ENCODE measurements at regions not wholly inside any gene's neighbourhood (a gene's known extent, or its start where the extent isn't known, plus 50 kb on each side); places are given as distances from the start of the nearest gene placed in this dataset.
"Not testable (repeated sequence)": the region's sequence is repeated elsewhere in the genome, so short reads cannot be mapped to it uniquely, and the experiment has no call there.

GRCh38 chr16:87160701-87161337 is 156.4 kb downstream of the C16orf95 start:
- no peak overlapping the region for H3K4me3 ChIP-seq (ENCODE audit: low read depth, low read length)
- no peak for DNase-seq (ENCODE audit: low read depth)
- no peak for TF ChIP-seq CTCF (conservative IDR thresholded peaks at IDR 0.05; ENCODE audit: low read depth, low read length)

- not testable (repeated sequence) for DNase-seq (ENCODE audit: low read depth); H3K4me3 ChIP-seq (ENCODE audit: low read depth, low read length)
Observed at GRCh38 chr16:87161410-87161809, 155.8 kb downstream of the C16orf95 start.

GRCh38 chr16:87161822-87162676 is 155.1 kb downstream of the C16orf95 start:
- TF ChIP-seq CTCF (conservative IDR thresholded peaks at IDR 0.05; ENCODE audit: low read depth, low read length) = no peak
- H3K4me3 ChIP-seq (ENCODE audit: low read depth, low read length) = no peak overlapping the region
- no peak for DNase-seq (ENCODE audit: low read depth)

- DNase-seq (ENCODE audit: low read depth); H3K4me3 ChIP-seq (ENCODE audit: low read depth, low read length): not testable (repeated sequence)
Observed at GRCh38 chr16:87162799-87163198, 154.4 kb downstream of the C16orf95 start.

- H3K4me3 ChIP-seq (ENCODE audit: low read depth, low read length) = no peak overlapping the region
- peak; percentile 51 for DNase-seq (ENCODE audit: low read depth)
- no peak for TF ChIP-seq CTCF (conservative IDR thresholded peaks at IDR 0.05; ENCODE audit: low read depth, low read length)
Observed at GRCh38 chr16:87163637-87164036, 153.6 kb downstream of the C16orf95 start.

GRCh38 chr16:87165151-87165550 is 152.0 kb downstream of the C16orf95 start:
- H3K4me3 ChIP-seq (ENCODE audit: low read depth, low read length) = no peak overlapping the region
- no peak for TF ChIP-seq CTCF (conservative IDR thresholded peaks at IDR 0.05; ENCODE audit: low read depth, low read length)
- no peak for DNase-seq (ENCODE audit: low read depth)

- no peak overlapping the region for H3K4me3 ChIP-seq (ENCODE audit: low read depth, low read length)
- no peak for TF ChIP-seq CTCF (conservative IDR thresholded peaks at IDR 0.05; ENCODE audit: low read depth, low read length)
- DNase-seq (ENCODE audit: low read depth) = no peak
Observed at GRCh38 chr16:87165885-87166284, 151.3 kb downstream of the C16orf95 start.

- no peak overlapping the region for H3K4me3 ChIP-seq (ENCODE audit: low read depth, low read length)
- no peak for DNase-seq (ENCODE audit: low read depth)
- no peak for TF ChIP-seq CTCF (conservative IDR thresholded peaks at IDR 0.05; ENCODE audit: low read depth, low read length)
Observed at GRCh38 chr16:87166321-87166720, 150.9 kb downstream of the C16orf95 start.
